GM11168 (cell line): ENCODE measurements at regions not wholly inside any gene's neighbourhood (a gene's known extent, or its start where the extent isn't known, plus 50 kb on each side); places are given as distances from the start of the nearest gene placed in this dataset.

Source experiments
- in situ Hi-C: fragments of 300-500 bp; cut with MboI; formaldehyde crosslinking; loops from one replicate; pipeline ENCODE4 v1.12.0; 2022; ENCODE audit warnings: low sequenced_read_pairs; ENCODE audit not compliant: unreplicated experiment

DNA sequence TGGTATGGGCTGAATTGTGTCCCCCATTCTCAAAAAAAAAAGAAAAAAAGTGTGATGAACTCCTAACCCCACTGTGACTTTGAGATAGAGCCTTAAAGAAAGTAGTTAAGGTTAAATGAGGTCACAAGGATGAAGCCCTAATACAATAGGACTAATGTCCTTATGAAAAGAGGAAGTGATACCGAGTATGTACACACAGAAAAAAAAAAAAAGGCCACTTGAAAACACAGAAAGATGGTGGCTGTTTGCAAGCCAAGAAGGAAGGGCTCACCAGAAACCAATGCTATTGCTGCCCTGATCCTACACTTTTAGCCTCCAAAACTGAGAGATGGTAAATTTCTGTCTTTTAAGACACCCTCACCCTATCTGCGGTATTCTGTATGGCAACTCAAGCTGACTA is 955.6 kb downstream of the PCDH17 start:
- in situ Hi-C loops: no loop called here

DNA sequence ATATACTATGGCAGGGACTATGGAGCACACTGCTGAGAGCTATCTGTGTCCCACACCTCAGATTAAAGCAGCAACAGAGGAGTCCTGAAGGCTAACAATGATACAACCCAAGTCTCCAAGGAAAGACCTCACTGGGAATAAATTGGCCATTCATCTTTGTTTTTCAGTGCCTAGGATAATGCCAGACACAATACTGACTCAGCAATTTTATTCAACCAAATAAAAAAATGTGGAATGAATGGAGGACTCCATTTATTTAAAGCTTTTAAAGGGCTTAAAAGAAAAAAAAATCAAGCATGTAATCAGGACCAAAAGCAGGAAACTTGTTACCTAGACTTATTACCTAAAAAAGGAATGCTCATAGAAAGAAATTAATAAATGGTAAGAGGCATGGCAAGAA is 960.5 kb downstream of the PCDH17 start:
- in situ Hi-C loops: no loop called here

DNA sequence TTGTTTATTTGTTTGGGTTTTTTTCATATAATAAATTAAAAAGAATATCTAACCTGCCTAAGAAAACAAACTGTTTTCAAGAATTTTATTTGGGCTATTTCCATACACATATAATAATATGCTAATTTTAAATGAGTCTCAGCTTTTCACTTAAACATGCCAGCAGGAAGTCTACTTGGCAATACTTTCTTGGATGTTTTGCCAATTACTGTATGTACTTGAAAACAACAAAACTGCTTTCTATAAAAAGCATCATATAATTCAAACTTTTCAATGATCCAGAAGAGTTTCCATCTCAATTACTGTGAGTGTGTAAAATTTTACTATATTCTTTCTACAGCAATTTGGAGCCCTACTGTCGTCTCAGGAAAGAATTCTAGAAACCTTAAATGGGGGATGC is 961.2 kb downstream of the PCDH17 start:
- in situ Hi-C loops: no loop called here

DNA sequence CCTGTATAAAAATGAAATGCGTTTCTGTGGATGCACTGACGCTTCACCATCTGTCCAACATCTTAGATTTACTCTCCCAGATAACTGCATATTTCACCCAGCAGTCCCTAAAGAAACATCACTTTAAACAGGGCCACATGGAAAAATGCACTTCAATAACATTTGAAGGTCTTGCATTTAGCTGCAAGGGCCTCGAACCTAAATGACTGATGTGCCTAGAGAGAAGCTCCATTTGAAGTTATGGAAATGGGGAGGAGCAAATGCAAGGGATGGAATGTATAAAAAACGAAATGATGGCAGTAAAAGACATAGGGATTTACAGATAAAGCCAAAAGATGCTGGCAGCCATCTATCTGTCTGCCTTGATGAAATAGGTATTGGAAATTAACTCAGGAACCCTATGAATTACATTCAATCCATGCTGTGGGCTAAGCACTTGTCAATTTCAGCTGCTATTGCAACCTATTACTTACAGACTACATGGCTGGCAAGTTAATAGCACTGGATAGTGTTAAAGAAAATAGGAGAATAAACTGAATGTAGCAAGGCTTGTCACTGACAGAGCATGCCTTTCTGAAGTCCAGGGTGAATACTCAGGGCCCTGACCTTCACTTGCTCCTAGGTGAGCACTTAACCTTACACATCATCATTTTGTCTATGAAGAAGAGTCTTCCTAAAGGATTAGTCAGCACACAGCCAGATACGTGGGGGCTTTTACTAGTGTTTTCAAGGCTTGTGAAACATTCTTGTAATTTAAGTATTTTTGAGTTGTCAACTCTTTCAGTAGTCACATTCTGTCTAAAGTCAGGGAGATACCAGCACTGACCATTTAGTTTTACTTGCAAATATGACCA is 963.4 kb downstream of the PCDH17 start:
- in situ Hi-C loops: no loop called here

DNA sequence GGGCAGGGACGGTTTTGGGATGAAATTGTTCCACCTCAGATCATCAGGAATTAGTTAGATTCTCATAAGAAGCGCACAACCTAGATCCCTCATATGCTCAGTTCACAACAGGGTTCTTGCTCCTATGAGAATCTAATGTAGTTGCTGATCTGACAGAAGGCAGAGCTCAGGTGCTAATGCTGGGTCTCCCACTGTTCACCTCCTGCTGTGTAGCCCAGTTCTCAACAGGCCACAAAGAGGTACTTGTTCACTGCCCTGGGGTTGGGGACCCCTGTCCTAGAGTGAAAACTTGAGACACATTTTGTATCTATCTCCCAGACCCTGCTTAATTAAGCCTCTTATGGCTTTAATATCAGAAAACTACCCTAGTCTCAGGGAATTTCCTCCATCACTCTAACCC is 966.0 kb downstream of the PCDH17 start:
- in situ Hi-C loops: no loop called here

DNA sequence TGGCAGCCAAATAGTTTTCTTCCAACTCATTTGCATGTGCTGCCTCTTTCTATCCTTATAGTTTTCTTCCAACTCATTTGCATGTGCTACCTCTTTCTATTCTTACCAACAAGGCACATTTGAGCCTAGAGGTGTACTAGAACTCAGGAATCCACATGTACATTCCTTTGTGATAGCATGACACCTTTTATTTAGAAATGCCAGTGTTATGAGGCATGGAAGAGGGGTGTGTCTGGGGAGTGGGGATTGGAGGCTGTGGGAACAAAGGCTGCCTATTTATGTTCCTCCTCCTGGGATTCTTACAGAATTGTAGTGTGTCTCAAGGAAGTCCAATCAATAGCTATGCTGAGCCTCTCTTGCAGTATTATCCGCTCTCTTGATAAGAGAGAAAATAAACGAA is 966.7 kb downstream of the PCDH17 start:
- in situ Hi-C loops: no loop called here

DNA sequence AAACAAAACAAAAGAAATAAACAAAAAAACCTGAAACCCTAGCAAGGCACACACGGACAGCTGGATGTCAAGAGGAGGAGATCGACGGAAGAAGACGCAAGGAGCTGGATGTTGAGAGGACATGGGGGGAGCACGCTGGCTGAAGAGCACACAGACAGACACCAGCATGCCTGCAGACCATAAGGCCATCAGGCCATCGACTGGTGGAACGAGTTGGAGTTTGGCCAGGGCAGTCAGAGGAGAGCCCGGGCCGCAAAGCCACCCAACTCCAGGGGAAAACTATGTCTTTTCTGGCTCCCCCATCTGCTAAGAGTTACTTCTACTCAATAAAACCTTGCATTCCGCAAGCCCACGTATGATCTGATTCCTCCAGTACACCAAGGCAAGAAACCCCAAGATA is 979.6 kb downstream of the PCDH17 start:
- in situ Hi-C loops: no loop called here

DNA sequence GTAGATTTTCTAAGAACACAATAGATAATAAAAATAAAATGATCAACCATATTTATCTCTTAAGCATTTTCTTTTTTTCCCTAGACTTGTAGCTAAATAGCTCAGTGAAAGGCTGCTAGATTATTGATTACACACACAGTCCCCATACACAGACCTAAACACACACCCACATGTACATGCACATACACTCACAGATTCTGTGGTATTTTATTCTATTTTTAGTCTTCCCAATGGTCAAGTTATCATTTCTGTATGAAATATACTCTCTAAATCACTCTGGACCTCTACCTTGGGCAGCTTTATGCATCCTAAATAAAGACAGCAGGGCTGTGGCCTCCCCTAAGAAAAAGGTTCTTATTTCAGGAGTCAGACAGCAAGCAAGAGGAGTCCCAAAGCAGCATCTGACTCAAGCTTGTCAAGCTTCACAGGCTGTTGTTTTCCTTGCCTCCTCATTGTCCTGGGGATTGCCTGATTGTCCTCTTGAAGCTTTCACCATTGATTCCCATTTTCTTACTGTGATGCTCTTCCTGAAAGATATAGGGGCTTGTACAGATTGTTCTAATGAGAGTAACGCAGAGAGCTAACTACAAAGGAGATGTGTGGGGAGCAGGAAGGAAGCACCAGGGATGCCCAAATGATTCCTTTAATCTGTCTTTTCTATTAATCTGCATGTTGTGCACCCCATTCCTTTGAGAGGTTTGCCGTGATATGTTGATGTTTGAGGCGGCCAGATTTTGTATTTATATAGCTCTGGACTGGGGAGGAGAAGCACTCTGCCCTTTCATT is 986.5 kb downstream of the PCDH17 start:
- in situ Hi-C loops: no loop called here

DNA sequence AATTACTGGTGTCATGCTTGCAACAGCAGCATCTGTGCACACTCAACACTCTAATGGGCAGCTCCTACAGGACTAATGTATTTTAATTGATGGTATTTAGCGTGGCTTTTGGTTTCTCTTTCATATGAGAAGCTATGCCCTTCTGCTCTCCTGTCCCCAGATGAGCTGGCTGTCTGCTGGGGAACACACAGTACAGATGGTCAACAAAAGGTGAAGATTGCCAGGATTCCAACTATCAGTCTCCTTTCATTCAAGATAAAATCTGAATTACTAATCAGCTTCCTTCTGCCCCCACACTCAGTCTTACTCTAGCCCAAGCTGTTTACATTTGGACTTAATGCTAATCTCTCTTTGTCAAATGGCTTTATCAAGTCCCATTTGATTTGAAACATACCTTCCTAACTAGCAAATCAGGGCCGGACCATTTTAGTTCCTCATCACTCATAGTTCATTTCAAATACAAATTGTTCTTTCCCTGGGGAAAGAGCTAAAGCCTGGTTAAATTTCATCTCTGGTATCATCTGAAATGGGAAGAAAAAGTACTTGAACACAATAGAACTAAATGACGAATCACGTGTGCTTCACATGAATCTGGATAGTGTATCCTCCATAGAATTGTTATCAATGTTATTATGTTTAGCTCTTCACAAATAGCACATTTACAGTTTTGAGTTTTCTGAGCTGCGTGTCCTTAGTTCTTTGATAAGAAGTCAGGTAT is 988.0 kb downstream of the PCDH17 start:
- in situ Hi-C loops: no loop called here

DNA sequence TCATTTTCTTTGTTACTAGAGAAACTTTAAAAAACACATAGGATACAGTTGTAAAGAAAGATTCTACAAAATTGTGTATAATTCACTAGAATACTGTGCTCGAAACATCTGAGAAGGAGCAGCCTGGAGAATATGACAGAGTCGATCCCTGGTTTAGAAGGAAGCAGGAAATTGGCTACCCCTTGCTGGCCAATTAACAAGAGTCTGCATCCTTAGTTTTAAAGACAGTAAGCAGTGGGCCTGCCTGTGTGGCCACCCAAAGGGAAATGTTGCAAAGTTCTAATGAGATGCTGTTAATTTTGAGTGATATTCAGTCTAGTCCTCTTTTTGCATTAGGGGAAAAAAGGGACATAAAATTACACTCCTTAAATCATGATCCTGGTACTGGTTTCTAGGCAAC is 988.6 kb downstream of the PCDH17 start:
- in situ Hi-C loops: no loop called here

DNA sequence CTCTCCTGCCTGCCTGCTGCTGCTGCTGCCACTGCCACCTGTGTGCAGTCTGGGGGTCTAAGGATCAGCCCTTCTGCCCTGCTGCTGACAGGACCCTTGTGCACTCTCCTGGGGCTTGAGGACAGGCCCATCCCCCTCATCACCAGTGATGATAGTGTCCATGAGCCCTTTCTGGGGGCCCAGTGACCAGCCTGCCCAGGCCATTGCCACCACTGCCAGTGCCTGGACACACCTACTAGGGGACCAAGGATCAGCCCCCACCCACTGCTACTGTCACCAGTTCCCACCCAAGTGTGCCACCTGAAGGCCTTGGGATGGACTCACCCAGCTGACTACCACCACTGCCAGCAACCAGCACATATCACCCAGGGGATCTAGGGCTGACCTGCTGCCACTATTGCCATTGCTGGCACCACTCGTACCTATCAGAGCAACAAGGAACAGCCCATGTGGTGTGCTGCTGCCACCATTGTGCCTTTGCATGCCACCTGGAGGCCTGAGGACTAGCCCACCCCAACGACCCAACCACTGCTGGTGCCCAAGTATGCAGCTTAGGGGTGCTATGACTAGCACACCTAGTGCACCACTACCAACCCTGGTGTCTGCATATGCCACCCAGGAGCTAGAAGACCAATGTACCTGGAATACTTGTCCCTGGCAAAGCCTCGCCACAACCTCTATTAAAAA is 994.3 kb downstream of the PCDH17 start:
- in situ Hi-C loops: no loop called here

DNA sequence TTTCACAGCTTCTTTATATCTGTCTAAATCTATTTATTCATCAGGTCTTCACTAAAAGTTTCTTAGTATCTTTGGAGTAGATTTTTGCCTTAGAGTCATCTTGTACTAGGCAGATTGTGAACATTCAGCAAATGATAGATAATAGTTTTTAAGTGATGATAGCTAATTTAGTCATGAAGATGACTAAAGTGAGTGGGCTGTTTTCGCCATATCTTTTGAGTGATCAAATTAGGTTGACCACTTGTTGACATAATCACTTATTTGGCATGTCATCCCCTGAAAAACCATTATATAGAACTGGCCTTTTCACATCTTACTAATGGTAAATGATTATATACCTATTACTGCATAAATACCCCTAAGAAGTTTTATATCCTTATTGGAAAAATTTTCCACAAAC is 999.2 kb downstream of the PCDH17 start:
- in situ Hi-C loops: no loop called here

DNA sequence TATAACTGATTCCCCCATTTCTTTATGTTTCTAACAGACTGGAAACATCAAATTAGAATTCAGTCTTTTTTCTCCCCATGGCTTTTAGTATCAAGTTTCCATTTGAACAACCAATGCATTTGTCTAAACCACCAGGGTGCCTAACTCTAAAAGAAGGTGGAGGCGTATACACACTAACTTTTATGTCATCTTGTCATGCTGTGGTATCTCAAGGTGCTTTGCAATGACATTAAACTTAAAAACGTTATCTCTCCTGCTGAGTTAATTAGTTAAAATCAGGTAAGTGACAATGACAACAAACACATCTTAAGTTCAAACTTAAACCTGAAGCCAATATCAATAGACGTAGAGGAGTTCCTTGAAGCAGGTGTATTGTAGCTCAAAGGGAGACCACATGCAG is 1001.7 kb downstream of the PCDH17 start:
- in situ Hi-C loops: no loop called here

DNA sequence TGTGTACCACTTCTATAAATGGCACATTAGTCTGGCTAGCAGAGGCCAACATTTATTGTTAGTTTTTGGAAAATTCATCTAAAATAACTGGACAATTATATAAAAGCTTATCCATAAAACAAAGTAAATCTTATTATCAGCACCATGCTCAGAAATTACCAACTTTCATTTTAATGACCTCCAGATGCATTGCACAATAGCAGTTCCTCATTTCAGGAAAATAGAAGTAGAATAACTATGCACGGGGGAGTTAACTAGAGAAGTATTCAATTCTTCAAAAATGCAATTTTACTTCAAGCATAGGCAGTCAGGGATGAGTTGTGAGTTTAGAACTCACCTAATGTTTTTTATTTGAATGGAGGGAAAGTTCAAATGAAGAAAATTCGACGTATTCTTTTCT is 1023.5 kb downstream of the PCDH17 start:
- in situ Hi-C loops: no loop called here

DNA sequence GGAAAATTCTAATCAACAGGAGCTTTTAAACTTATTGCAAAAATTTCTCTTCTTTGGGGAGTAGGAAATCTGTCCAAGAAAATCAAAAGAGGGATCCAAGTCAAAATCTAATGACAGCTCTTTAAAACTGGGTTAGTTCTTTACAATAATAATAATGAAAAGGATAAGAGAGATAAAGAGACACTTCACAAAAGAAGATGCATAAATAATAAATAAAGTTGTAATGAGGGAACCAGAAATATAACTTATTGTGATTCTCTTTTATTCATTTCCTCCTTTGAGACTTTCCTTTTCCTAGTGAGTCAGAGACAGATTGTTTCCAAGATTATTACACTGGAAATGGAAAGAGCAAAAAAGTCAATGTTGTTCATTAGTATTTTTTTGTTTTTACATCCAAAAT is 1029.3 kb downstream of the PCDH17 start:
- in situ Hi-C loops: no loop called here

DNA sequence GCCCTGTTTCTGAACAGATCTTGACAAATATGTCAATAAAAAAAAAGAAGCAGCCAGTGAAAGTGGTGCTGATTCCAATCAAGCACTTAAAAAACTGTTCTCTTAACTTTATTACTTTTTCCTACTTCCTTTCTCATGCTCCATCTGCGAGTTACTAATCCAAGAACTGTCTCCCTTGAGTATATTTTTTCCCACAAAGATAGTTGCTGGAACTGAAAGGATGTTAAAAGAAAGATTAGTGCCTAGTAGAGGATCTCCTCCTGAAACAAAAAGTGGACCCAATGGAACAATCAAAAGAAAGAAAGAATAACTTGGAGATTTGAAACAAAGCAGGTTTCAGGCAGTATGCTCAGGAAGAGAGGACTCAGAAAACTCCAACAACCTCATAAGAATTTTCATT is 1034.8 kb downstream of the PCDH17 start:
- in situ Hi-C loops: no loop called here

DNA sequence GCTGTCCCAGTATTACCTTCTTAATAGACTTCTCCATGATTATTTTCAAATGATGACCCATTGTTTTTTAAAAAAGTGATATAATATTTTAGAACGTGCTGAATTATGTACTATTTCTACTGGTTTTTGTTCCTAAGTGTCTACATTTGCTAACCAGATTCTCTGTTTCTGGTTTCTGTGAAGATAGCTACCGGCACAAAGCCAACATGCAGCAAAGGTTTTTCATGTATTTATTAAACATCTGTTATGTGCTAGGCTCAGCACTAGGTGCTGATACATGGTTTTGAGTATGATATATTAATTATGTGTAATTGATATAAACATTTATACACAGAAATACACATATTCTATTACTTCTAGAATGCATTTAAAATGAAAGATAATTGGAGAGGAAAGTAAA is 1035.6 kb downstream of the PCDH17 start:
- in situ Hi-C loops: no loop called here

DNA sequence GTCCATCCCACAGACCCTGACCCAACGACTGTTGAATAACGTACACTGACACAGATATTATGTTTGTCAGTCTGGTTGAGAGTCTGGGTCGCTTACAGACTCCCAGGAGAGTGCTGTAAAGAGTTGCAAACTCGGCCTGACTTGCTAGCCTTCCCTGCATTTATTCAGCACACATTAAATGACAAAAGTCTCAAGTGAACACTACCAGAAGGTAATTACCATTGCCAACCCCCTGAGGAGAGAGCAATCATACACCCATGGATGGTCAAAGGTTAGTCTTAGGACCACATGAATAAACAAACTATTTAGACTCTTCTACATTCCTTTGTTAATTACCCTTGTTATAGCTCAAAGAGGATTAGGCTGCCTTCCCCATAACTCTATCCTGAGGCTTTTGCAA is 1048.6 kb downstream of the PCDH17 start:
- in situ Hi-C loops: no loop called here

DNA sequence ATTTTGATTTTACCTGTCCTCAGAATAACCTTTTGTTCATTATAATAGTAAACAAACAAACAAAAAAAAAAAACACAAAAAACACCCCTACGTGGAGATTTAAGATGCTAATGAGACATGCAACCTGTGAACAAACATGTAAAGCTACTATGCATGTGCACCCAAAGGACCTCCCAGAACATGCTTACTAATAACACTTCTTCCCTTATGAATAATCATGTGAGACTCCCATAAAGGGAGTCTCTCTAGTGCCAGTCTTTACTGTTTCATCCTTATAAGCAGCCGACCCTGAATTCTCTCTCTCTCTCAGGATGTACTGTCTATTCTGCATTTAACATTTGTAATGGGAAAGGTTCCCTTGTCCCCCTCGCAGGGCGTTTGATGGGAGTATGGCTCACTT is 1051.1 kb downstream of the PCDH17 start:
- in situ Hi-C loops: no loop called here

DNA sequence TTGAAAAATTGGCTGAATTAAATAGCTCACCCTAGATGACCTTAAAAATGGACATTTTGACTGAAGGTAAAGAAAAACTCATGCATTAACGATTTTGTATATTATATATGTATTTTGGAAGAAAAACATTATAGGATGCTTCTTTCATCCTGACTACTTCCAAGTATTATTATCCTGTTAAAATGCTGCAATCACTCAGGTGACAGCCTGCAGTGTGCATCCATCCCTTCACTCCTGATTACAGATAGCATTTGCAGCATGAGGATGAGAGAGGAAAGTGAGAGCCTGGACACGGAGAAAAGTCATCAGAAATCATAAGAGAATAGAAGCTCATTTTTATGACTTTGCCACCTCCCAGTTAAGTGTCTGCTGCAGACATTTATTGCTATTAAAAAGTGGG is 1055.6 kb downstream of the PCDH17 start:
- in situ Hi-C loops: no loop called here

DNA sequence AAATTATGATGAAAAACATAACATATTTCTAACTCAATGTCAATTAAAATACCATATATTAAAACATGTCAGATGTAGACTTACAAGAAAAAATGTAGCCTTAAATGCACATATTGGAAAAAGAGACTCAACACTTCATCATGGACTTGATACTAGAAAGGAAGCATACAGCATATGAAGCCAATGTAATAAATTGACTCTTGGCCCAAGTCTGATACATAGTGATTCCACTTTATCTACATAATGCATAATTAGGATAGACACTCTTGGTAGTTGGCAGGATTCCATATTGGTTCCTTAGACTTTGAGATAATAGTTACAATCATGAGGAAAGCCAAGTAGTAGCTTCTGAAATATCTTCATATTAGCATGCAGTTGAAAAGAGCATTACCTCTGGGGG is 1067.0 kb downstream of the PCDH17 start:
- in situ Hi-C loops: no loop called here
